Esophagus muscularis mucosa (tissue), 2 donors: ENCODE measurements at regions not wholly inside any gene's neighbourhood (a gene's known extent, or its start where the extent isn't known, plus 50 kb on each side); places are given as distances from the start of the nearest gene placed in this dataset.

Experiments used
- EP300 ChIP-seq: sonication (generic); formaldehyde crosslinking; IDR thresholded peaks from one replicate; pipeline ENCODE4 v1.6.1; 2017; ENCODE audit warnings: antibody characterized with exemption
- POLR2A ChIP-seq: fragments of 450-650 bp; IDR thresholded peaks from one replicate; pipeline ENCODE4 v1.6.1; 2017; ENCODE audit warnings: antibody characterized with exemption, moderate library complexity, mild to moderate bottlenecking, low read depth

DNA sequence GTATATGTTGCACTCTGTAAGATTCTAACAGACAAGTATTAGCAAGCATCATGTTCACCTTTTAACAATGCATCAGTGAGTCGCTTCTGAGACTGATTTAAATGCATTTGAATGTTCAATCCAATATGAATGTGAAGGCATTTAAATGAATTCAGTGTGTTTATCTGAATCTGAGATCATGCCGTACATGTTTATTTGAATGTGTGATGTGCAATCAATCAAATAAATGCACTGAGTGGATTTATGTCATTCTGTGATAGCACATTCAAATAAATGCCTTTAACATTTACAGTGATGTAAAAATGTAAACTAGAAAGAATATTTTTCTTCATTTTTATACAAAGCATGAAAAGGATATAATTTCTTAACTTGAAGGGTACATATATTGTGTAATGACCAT, 1063.5 kb upstream of the NUDT12 start:
- TF ChIP-seq POLR2A (no peak), EP300 (no peak)
